GM12878 (cell line): ENCODE measurements at regions not wholly inside any gene's neighbourhood (a gene's known extent, or its start where the extent isn't known, plus 50 kb on each side); places are given as distances from the start of the nearest gene placed in this dataset.

Experiments
- ATAC-seq: fragments of 200-7000 bp; cut with Tn5 transposase; 3 replicates; pipeline ENCODE4 v1.9.1; 2020; ENCODE audit warnings: mild to moderate bottlenecking, moderate library complexity
- BruUV-seq: library from RNA; stranded (reverse); fragments of 400-500 nt; replicated peaks from 2 replicates; lab custom pipeline; 2021; lab: Mats Ljungman, UMichigan
- CTCF ChIA-PET: fragments of 300-600 bp; sonication (Branson Sonifier 250); formaldehyde crosslinking; extraction: SDS; loops from one replicate; lab custom pipeline; 2021; ENCODE audit warnings: inconsistent platforms; lab: Yijun Ruan, JAX
- POLR2A ChIA-PET: fragments of 350-600 bp; formaldehyde crosslinking; extraction: SDS; loops from one replicate; lab custom pipeline; 2021; ENCODE audit warnings: inconsistent platforms; lab: Charles Lee
- RAD21 ChIA-PET: fragments of 300-600 bp; sonication (Branson Sonifier 250); formaldehyde crosslinking; loops from one replicate; lab custom pipeline; 2023; ENCODE audit warnings: antibody characterized with exemption; ENCODE audit not compliant: unreplicated experiment; lab: Charles Lee
- SMC1A ChIA-PET: fragments of 300-600 bp; sonication (Branson Sonifier 250); formaldehyde crosslinking; loops from one replicate; lab custom pipeline; 2023; ENCODE audit not compliant: unreplicated experiment, uncharacterized antibody; lab: Charles Lee
- DNase-seq: peaks from one replicate; pipeline ENCODE4 v3.0.0-alpha.2; 2011; ENCODE audit warnings: low read depth, low spot score
- FAIRE-seq: peaks from 3 replicates; lab custom pipeline; 2011; peaks lifted over from hg19 to GRCh38; lab: Jason Lieb, UNC
- H2AFZ ChIP-seq: 2 replicates; pipeline ENCODE4 v1.6.0; 2011; ENCODE audit warnings: low read depth, low read length, control low read depth; ENCODE audit not compliant: control insufficient read depth
- H3K27ac ChIP-seq: 2 replicates; pipeline ENCODE4 v1.5.1; 2011; ENCODE audit warnings: control low read depth; ENCODE audit not compliant: control insufficient read depth, insufficient read depth
- H3K27me3 ChIP-seq, 2 experiments: replicated peaks in 1 of 2; 2 replicates each; pipeline versions ENCODE4 v1.6.0 to v1.6.1; 2011; ENCODE audit warnings: low read length in 1 of 2; ENCODE audit not compliant: control insufficient read depth in 2 of 2, insufficient read depth in 2 of 2
- H3K36me3 ChIP-seq, 2 experiments: 2 replicates each; pipeline ENCODE4 v1.5.1; 2011; ENCODE audit warnings: low read length in 1 of 2; ENCODE audit not compliant: control insufficient read depth in 2 of 2, insufficient read depth in 2 of 2
- H3K4me1 ChIP-seq: 2 replicates; pipeline ENCODE4 v1.6.1; 2011; ENCODE audit warnings: mild to moderate bottlenecking, low read length, moderate library complexity, mixed read lengths; ENCODE audit not compliant: control insufficient read depth, insufficient read depth
- H3K4me2 ChIP-seq: 2 replicates; pipeline ENCODE4 v1.6.0; 2011; ENCODE audit warnings: control low read depth; ENCODE audit not compliant: control insufficient read depth, insufficient read depth
- H3K4me3 ChIP-seq: fragments of 200-600 bp; sonication (generic); 2 replicates; pipeline ENCODE4 v1.5.1; 2016
- H3K79me2 ChIP-seq: 2 replicates; pipeline ENCODE4 v1.6.0; 2011; ENCODE audit warnings: low read length; ENCODE audit not compliant: control insufficient read depth, insufficient read depth
- H3K9ac ChIP-seq: 2 replicates; pipeline ENCODE4 v1.8.0; 2011; ENCODE audit warnings: low read length, control low read depth, mixed read lengths; ENCODE audit not compliant: control insufficient read depth, insufficient read depth
- H3K9me3 ChIP-seq: replicated peaks from 3 replicates; pipeline ENCODE4 v1.5.1; 2011; ENCODE audit warnings: mild to moderate bottlenecking, low read length; ENCODE audit not compliant: control insufficient read depth, insufficient read depth
- H4K20me1 ChIP-seq: 2 replicates; pipeline ENCODE4 v1.6.0; 2011; ENCODE audit not compliant: control insufficient read depth, insufficient read depth
- CEBPB ChIP-seq, 2 experiments: fragments of 150-350 bp in 1 of 2; IDR thresholded peaks; 2 replicates each; pipeline ENCODE4 v1.6.1; 2012 to 2014; ENCODE audit warnings: low read depth in 2 of 2, low read length in 2 of 2, borderline replicate concordance in 1 of 2, inconsistent platforms in 1 of 2
- CREB1 ChIP-seq: IDR thresholded peaks from 2 replicates; pipeline ENCODE4 v1.6.1; 2012; ENCODE audit warnings: low read depth, mild to moderate bottlenecking, inconsistent platforms
- EED ChIP-seq: sonication (generic); IDR thresholded peaks from 2 replicates; pipeline ENCODE4 v1.6.1; 2016; ENCODE audit warnings: antibody characterized with exemption, low read depth
- IKZF1 ChIP-seq: fragments of 450-650 bp; conservative IDR thresholded peaks from 2 replicates; pipeline ENCODE4 v1.6.1; 2017; ENCODE audit warnings: antibody characterized with exemption, mild to moderate bottlenecking
- MYB ChIP-seq: fragments of 150-350 bp; IDR thresholded peaks from 2 replicates; pipeline ENCODE4 v1.6.1; 2014; ENCODE audit warnings: mild to moderate bottlenecking, low read depth, low read length, borderline replicate concordance
- NFYA ChIP-seq: IDR thresholded peaks from 2 replicates; pipeline ENCODE4 v1.6.1; 2011; ENCODE audit warnings: low read depth, mild to moderate bottlenecking, low read length, improper control_type of control experiment, borderline replicate concordance
- RFX5 ChIP-seq: IDR thresholded peaks from 2 replicates; pipeline ENCODE4 v1.6.1; 2011; ENCODE audit warnings: low read depth, low read length, improper control_type of control experiment
- SRF ChIP-seq, 2 experiments: IDR thresholded peaks; 2 replicates each; pipeline ENCODE4 v1.6.1; 2011; ENCODE audit warnings: low read depth in 2 of 2, low read length in 2 of 2, mild to moderate bottlenecking in 1 of 2, moderate library complexity in 1 of 2
- SUZ12 ChIP-seq: fragments of 200-600 bp; sonication (generic); IDR thresholded peaks from one replicate; pipeline ENCODE4 v1.6.1; 2018; ENCODE audit warnings: antibody characterized with exemption, mild to moderate bottlenecking; ENCODE audit not compliant: unreplicated experiment
- TBL1XR1 ChIP-seq: IDR thresholded peaks from 2 replicates; pipeline ENCODE4 v1.6.1; 2012; ENCODE audit warnings: low read depth, low read length, improper control_type of control experiment
- ZBTB40 ChIP-seq: fragments of 450-650 bp; IDR thresholded peaks from 2 replicates; pipeline ENCODE4 v1.6.1; 2016; ENCODE audit warnings: mild to moderate bottlenecking, moderate library complexity, borderline replicate concordance
- WGBS: methylation state at CpG from one replicate; pipeline ENCODE4 v1.1.6; 2016; ENCODE audit warnings: low lambda C conversion rate; ENCODE audit not compliant: insufficient replicate concordance, insufficient coverage; ENCODE audit errors: missing lambda C conversion rate; 5-methylcytosine and 5-hydroxymethylcytosine counted together
- in situ Hi-C: fragments of 300-500 bp; cut with MboI; formaldehyde crosslinking; loops from 9 replicates; pipeline ENCODE4 v1.14.3; 2018; ENCODE audit warnings: mixed read lengths
- intact Hi-C: fragments of 100-400 bp; cut with micrococcal nuclease; formaldehyde crosslinking; loops from one replicate; pipeline ENCODE4 v1.14.2; 2022; ENCODE audit not compliant: unreplicated experiment

GRCh38 chr11:134634897-134635831, 223.1 kb upstream of the B3GAT1 start:
- BruUV-seq, result no TSS peak
- DNase-seq (no peak), ATAC-seq (no peak), FAIRE-seq (no peak)
- Histone ChIP-seq H3K27me3 (0 out of 4 replicates have a peak, but pooled peaks cover 0 to 2% of the 10 kb centered on the region in 2 experiments), H3K9me3 (no peaks in the 10 kb centered on the region), H3K9ac (no peak overlapping the region), H3K36me3 (no peaks in the 10 kb centered on the region), H3K27ac (no peak overlapping the region), H3K4me1 (no peaks in the 10 kb centered on the region; the same call in 1 of the 2 replicates), H3K79me2 (no peaks in the 10 kb centered on the region), H3K4me3 (no peak overlapping the region), H2AFZ (no peak overlapping the region), H3K4me2 (no peak overlapping the region), H4K20me1 (no peaks in the 10 kb centered on the region)
- CTCF ChIA-PET, result no interaction called here
- TF ChIP-seq NFYA, result no peak
- no peak for TF ChIP-seq SUZ12
- TF ChIP-seq MYB, result no peak
- no peak for TF ChIP-seq SRF (IDR thresholded peaks at IDR 0.05; ENCODE audit: low read depth in 2 of 2, low read length in 2 of 2)
- no peak for TF ChIP-seq CEBPB (IDR thresholded peaks at IDR 0.05; ENCODE audit: borderline replicate concordance in 1 of 2, low read depth in 2 of 2, low read length in 2 of 2)
- no peak for TF ChIP-seq EED
- no peak for TF ChIP-seq IKZF1
- in situ Hi-C loops (no loop called here), intact Hi-C loops (no loop called here)
- POLR2A ChIA-PET, result no interaction called here
- 22% methylated on average over 22 of the region's 22 CpGs for WGBS
- SMC1A ChIA-PET, result no interaction called here
- RAD21 ChIA-PET, result no interaction called here

GRCh38 chr11:134633276-134633675, 221.2 kb upstream of the B3GAT1 start:
- no peak overlapping the region for H3K4me3 ChIP-seq
- H3K9me3 ChIP-seq, result no peaks in the 10 kb centered on the region
- ATAC-seq (no peak), FAIRE-seq (no peak), DNase-seq (no peak)
- ChIA-PET POLR2A (no interaction called here), SMC1A (no interaction called here), CTCF (no interaction called here), RAD21 (no interaction called here)
- H3K36me3 ChIP-seq, result no peaks in the 10 kb centered on the region
- H3K4me2 ChIP-seq, result no peak overlapping the region
- H2AFZ ChIP-seq, result no peak overlapping the region
- in situ Hi-C loops, result no loop called here
- WGBS, result 61% methylated on average over 6 of the region's 6 CpGs
- H3K79me2 ChIP-seq, result no peaks in the 10 kb centered on the region
- H3K9ac ChIP-seq, result no peak overlapping the region
- BruUV-seq, result no TSS peak
- H4K20me1 ChIP-seq, result no peaks in the 10 kb centered on the region
- no peaks in the 10 kb centered on the region for H3K27me3 ChIP-seq
- H3K27ac ChIP-seq, result no peak overlapping the region
- intact Hi-C loops, result no loop called here
- no peaks in the 10 kb centered on the region; the same call in 1 of the 2 replicates for H3K4me1 ChIP-seq
- TF ChIP-seq CREB1 (no peak), ZBTB40 (no peak), RFX5 (no peak), TBL1XR1 (no peak)
